Activated T-cell treated with anti-CD3 and anti-CD28 coated beads, Interleukin-2, amount 50 U/mL, for 48 hours (primary cell): ENCODE measurements at regions not wholly inside any gene's neighbourhood (a gene's known extent, or its start where the extent isn't known, plus 50 kb on each side); places are given as distances from the start of the nearest gene placed in this dataset.

Source experiments
- DNase-seq, 2 experiments: peaks; one replicate each; pipeline ENCODE4 v3.0.0-alpha.2; 2020

DNA sequence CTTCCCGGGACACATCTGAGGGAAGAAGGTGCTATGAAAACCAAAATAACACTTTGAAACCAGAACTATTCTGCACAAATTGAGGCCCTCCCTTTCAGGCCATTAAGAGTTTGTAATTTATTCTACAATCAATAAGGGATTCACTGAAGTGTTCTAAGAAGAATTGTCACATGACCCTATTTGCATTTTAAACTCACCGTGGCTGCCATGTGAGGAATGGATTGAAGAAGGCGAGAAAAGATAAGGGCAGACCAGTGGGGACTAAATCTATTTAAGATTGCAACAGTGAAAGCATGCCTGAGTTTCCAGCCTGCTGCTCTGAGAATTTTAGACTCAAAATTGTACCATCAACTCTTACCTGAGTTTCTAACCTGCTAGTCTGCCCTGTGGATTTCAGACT is 408.8 kb upstream of the SALL1 start:
- no peak for DNase-seq

DNA sequence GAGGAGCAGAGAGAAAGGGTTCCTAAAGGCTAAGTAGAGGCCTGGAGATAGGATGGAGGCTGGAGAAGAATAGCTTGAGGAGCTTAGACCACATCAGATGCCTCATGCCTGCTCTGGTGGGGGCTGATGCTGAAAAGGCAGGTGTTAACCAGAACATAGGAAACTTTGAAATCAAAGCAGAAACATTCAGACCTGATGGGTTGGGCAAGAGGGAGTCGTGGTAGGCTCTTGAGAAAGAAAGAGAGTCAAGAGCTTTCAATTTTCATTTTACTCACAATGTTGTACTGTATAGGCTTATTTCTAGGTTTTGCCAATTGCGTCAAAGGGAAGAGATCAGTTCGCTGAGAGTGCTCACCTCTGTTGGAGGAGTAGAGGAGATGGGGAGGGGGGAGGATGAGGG is 406.6 kb upstream of the SALL1 start:
- DNase-seq, result no peak

DNA sequence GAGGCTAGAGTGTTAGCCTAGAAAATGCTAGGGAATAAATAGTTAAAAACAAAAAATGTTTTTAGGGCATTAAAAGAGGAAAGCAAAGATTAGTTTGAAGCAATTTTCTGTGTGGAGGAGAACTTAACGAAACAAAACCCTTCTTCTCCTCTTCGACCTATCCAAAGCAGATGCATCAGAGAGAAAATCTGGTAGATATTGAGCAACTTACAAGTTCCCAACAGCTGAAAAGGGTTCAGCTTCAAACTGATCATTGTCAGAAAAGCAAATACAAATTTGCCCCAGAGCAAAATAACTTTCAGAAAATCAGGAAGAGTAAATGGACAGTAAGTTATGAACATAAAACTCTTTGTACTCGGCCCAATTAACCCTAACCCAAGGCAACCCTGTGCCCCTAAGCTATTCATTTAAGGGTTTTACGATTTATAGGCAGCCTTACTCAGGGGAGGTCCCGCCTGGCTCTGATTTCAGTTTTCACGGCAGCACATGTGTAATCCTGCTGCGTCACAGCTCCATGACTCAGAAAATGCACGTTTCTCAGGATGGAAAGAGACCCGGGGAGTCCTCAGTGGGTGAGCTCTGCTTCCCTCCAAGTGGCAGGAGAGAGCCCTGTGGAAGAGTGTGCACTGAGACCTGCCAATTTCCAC is 405.7 kb upstream of the SALL1 start:
- DNase-seq, result no peak

DNA sequence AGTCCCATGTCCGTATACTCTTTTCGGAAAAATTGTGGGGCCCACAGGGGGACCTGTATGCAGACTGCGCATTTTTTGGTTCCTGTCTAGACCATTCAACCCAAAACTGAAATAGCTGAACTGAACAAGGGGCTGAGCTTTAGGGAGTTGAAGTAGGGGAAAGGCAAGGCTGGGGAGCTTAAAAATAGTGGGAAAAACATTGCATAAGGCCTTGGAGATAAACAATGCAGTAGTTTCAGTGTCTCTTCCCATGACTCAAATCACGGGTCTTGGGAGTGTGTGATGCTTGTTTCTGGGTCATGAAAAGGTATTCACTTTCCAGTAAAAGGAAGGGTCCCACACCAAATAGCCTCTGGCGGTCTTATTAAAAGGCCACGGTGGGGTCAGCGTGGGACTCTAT is 402.8 kb upstream of the SALL1 start:
- DNase-seq, result no peak

DNA sequence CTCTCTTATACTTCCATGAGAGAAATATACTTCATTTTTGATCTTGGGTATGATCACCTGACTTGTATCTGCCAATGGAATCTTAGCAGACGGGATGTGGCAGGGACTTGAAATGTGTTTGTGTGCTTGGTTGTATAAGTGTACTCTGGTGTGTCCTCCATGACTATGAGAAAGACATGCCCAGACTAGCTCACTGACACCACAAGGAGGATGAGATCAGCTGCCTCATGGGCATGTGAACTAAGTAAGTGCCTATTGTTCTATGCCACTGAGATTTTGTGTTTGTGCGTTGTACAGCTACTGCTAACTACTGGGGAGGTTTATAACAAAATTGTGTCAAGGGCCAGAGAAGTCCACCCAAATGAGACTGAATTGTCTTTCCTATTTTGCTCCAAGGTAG is 402.2 kb upstream of the SALL1 start:
- no peak for DNase-seq

DNA sequence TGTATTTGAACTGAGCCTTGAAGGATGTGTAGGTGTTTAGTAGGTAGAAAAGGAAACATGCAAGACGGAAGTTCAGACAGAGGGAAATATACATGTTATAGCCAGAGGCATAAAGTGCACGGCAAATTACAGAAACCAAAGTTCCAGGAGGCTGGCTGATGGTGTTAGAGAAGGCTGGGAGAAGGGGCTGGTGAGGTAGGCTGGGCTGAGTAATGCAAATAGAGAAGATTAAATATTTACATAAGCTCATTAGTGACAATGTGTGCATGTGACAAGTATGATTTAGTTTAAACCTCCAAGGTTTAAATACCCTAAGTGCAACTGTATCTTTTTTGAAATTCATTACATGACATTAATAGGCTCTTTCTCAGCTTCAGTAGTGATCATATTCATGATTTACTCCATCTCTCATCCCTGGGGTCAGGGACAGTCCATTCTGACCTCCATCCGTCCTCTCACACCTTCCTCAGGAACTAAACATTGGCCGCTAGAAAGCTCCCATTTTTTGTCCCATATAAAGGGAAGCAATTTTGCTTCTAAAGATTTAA is 399.8 kb upstream of the SALL1 start:
- DNase-seq, result no peak

DNA sequence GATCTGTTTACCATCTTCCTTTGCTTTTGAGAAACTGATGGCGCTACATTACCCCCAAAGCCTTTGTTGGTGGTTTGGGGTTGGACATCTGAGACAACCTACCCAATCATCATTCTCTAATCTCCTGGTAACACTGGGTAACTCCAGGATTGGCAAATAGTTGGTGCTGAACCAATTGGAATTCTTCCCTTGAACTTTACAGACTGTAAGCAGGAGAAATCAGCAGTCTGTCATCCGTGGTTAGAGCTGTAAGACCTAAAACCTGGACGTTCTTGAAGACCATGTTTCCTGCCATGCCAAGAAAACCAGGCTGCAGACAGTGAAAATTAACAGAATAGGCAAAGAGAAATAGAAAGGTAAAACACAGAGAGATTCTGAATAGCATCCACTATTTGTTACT is 398.8 kb upstream of the SALL1 start:
- no peak for DNase-seq

DNA sequence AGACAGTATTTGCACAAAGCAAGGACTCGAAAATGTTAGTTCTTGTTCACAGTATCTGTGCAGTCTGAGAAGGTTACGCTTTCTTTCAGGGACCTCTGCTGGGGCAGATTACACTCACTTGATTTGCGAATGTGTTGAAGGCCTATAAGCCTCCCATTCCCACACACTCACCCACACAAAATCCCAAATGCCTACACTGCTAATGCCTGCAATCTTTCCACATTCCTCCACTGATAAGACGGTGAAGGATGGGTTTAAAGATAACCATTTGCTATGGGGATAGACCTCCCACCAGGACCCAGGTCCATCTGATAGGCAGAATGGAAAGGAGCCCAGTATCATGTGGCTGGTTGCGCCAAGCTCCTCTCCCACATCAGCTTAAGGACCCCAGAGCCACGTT is 394.9 kb upstream of the SALL1 start:
- DNase-seq, result no peak

DNA sequence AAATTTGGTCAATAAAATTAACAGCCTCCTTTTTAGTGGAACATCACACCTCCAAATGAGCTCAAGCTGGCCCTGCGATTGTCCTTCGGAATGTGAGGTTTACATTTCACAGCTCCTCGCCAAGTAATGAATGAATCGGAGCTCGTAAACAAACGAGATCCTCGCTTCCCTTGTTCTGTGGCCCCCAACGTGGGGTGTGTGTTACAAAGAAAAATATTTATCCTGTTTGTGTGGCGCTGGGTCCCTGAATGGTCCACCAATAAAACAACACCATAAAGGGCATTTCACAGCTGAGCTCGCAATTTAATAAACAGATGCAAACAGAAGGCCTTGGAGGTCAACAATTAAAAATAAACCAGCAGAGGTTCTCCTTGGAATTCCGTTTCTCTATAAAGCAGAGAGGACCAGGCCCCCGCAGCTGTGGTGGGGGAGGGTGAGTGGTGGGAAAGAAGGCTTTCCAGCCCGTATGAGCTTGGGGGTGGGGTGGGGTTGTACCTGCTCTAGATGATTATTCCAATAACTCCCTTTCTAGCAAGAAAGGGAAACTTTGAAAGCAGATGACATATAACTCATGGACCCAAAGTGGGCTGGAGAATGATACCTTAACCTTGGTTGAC is 393.9 kb upstream of the SALL1 start:
- DNase-seq, result no peak

DNA sequence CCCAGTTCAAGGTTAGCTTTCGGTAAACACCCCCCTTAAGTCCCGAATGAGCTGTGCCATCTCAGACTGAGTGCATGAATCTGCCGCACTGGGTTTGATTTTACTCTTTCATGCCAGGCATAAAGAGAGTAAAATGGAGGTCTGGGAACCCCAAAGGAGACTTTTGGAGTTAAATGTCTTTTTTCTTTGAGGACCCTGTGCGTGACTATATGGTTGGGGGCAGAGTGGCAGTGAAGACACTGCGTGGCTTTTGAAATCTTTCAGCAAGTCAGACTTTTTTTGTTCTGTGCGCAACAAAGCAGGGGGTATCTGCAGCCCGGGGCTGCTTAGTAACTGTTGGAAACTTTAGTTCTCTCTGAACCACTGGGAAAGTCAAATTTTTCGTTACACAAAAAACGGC is 392.9 kb upstream of the SALL1 start:
- no peak for DNase-seq

DNA sequence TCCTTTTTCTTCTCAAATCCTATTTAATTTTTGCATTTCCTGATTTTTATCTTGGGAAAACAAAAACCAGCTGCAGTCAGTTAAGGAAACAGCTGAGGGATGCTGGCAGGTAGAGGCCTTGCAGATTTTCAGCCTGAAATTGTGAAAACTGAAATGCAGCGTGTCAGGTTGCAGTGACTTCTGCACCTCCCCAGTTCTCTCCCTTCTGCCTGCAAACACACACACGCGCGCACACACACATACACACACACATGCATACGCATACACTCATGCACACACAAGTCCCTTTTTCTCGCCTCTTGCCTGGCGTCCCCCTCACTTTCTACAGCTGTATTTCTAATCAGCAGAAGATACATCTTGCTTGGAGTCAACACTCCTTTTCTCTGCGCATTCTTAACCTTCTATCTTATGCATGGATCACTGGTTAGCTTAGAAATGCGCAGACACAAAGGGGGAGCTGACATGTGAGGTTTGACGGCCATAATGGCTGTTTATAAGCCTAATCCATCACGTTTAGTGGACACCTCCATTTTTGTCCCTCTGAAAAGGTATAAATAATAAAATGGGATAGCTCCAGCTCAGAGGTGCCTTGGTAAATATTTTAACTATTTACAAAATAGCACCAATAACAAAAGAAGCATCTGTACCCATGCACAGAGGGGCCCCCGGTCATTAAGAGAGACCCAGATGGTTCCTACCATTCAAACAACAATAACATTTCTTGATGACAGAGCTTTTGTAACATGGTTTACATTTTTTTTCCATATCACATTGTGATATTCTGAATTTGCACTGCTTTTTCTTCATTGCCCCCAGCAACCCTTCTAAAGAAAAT is 392.1 kb upstream of the SALL1 start:
- DNase-seq, result no peak

DNA sequence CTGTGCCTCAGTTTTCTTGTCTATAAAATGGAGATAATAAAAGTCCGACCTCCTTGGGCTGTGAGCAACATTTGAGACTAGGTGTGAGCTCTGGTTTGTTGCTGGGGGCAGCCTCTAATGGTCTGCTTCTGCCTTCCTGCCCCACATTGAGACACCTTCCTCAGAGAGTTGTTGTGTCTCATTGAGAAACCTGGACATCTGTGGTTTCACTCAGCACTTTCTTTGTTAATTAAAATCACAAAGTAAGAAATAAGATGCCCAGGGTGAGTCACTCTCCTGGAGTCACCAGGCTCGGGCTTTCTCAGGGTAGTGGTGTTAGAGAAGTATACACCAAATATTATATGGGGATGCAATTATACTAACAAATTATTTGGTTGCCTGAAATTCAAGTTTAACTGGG is 389.2 kb upstream of the SALL1 start:
- no peak for DNase-seq

DNA sequence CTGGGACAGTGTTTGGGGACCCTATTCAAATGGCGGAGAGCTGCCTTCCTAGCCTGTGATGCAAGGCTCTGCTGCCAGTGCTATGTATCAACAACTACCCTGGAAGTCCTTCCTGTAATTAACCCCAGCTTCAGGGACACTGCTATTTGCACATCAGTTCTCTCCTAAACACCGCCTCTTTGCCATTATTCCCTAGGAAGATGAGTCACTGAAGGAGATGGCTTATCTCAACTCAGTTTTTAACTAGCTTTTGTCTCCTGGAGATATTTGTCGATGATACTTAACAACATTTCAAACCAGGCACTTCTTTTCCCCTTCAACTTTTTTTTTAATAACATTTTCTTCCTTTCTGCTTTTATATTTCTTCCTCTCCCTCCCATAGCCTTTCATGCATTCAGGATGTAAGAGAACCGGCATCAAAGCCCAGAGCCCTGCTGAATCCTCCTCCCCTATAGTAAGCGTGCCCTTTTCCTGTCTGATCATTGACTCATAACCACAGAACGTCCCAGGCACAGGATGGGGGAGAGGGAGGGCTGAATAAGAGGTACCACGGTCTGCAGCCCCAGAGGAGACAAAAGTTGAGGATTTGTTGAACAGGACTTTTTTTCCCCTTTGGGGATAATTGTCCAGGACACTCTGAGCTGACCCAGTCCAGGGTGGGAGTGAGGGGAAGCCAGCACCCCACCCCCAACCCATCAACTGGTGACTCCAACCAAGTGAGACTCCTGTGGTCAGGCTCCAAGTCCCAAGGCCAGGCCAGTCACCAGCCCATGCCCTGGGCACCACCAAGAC is 387.8 kb upstream of the SALL1 start:
- DNase-seq, result no peak

DNA sequence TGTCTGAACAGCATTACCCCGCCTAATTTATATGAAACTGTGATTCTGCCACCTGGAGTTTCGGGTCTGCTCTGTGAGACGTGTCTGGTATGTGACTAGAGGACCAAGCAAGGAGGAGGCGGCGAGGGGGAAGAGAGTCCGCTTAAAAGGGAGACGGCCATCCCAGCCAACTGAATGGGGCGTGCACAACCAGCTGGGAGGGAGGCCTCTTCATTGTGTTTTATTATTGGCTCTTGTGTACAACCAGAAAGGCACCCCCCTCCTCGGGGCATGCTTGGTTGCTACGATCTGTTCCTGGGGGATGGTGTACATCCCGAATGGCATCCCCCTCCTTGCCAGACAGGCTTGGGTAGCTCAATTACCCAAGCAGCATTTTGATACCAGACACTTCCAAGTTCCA is 384.5 kb upstream of the SALL1 start:
- no peak for DNase-seq

DNA sequence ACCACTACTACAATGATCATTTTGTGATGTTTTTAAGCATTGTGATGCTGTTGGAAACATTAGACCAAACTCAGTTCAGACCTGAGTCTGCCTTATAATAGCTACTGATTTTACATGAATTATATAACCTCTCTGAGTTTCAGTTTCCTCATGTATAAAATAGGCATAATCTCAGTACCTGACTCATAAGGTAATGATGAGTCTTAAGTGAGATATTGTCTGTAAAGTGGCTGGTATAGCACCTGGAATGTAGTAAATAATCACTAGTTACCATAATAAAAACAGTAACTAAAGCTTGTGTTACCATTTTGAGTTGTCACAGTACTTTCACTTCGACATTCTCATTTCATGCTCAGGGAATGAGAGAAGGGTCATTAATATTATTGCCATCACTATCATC is 381.5 kb upstream of the SALL1 start:
- no peak for DNase-seq

DNA sequence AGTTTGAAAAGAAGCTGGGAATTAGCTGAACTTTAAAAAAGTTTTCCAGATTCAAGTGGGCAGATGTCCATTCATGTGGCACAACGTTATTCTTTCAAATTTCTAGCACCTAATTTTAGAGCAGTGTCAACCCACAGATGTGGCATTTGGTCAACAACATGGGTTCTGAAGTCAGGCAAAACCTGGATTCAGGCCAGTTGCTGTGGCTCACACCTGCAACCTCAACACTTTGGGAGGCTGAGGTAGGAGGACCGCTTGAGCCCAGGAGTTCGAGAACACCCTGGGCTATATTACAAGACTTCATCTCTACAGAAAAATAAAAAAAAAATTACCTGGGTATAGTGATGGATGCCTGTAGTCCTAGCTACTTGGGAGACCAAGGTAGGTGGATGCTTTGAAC is 380.2 kb upstream of the SALL1 start:
- DNase-seq, result no peak

DNA sequence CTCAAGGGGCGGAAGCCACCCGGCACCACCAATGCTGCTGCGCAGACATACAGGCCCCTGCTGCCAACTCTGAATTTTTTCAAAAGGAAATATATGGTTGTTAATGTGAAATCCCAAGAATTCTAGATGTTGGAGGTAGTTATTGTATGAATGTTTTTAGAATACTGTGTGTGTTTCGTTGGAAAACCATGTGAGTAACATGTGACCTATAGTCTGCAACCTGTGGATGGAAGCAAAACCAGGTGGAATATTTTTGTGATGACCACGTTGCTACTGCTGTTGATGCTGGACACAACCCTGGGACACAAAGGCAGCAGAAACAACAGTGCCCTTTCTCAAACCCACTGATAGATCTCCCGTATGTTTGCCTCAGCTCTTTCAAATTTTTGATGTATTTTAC is 376.3 kb upstream of the SALL1 start:
- DNase-seq, result no peak

DNA sequence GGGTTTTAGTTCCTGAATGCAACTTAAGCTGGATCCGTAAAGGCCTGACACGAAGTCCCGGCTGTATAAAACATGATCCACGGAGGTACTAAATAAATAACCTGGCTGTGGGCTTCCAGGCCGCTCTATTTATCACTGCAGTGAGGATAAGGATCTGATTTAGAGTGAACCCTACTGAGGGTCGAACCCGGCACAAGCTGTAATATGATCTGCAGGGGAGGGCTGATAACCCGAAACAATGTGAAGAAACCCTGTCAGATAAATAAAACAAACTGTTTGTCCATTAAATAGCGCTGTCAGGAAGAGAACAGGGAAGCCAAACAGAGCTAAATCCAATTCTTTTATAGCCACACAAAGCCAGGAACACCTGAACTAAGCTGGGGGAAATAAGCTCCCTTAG is 375.6 kb upstream of the SALL1 start:
- DNase-seq, result no peak

DNA sequence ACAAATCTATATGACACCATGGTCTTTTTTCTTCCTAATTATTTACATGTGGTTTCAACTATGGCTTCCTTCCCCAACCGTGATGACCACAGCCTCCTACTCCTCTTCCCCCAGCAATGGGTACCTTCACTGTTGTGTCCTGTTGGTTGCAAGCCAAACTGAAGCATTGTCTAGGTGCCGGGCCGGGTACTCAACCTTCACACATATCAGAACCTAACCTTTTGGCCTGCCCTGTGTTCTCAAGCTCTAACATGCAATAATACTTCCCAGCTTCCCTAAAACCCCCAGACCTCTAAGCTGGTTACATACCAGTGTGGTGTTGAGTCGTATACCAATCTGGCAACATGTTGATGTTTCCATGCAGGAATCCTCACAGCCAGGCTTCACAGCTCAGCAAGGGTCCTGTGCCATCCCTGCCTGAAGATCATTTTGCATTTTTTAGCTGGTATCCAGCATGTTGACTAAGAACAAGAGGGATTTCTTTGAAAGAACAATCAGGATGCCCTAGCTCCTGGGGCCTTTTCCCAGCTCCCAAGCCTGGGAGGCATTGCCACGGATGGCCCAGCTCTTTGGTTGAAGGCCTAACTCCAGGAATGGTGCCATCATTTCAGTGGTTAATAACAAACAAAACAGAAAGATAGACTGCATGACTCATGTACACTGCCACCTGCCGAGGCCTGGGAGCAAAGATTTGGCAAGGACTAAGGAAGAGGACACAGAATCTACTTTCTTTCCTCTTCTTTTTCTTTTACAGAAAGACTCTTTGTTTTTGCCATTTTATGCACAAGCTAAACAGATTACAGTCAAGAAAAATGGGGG is 373.7 kb upstream of the SALL1 start:
- no peak for DNase-seq

DNA sequence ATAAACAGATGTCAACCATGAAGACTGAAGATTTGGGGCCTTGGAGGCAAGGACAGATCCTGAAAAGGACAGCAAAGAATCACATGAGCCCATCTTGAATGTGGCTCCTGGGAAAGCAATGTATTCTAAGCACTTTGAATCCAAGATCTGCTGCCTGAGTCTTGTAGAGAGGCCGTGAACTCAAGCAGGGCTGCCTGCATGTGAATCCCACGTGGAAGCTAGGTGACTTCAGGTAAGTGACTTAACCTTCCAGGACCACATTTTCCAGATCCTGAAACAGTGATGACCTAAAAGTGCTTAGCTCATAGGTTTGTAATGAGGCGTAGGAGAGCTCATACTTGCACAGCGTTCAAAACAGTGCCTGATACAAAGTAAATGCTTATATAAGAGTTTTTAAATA is 373.0 kb upstream of the SALL1 start:
- no peak for DNase-seq

DNA sequence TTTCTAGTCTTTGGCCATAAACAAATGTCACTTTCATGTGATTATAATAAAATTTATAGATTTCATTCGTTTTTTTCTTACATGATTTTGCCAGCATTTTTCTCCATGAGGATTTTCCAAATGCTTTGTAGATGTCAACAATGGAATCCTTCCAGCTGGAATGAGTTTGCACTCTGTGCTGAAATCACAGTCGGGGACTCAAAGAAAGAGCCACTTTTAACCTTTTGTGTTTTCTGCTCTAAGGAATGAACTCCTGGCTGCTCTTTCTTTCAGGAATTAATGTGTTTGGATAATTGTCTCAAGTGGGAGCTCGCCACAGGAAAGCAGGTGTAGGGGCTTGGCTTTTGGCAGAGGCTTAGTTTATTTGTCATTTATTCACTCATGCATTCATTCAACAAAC is 372.3 kb upstream of the SALL1 start:
- no peak for DNase-seq

DNA sequence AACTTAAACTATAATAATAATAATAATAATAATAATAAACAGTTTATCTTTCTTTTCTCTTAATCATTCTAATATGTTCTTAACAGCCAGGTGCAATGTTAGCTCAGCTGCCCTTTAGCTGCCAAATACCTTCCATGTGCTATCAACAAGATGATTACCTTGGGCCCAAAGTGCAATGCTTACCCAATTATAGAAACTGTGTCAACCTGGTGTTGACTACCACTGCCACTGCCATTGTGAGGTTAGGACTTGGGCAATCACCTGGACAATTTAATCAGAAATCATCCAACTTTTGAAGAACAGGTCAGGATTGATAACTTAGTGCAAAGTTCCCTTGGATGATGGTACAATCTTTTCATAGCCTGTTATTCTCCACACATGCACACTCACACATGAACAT is 371.8 kb upstream of the SALL1 start:
- no peak for DNase-seq
